Spleen (tissue), 11 donors: ENCODE measurements at regions not wholly inside any gene's neighbourhood (a gene's known extent, or its start where the extent isn't known, plus 50 kb on each side); places are given as distances from the start of the nearest gene placed in this dataset.

ENCODE experiments used
- DNase-seq: peaks from one replicate; pipeline ENCODE4 v3.0.0-alpha.2; 2020
- H3K27ac ChIP-seq, 8 donors: fragments of 200-600 bp; sonication (generic) in 7 of 8; 1 replicate in 4 of 8; 2 replicates in 4 of 8; pipeline versions ENCODE4 v1.5.0 to v1.8.0; 2016 to 2021; ENCODE audit warnings: inconsistent platforms in 4 of 8, mild to moderate bottlenecking in 4 of 8, moderate library complexity in 1 of 8
- H3K27me3 ChIP-seq, 7 donors: fragments of 200-600 bp; sonication (generic) in 6 of 7; replicated peaks in 1 of 7; 1 replicate in 4 of 7; 2 replicates in 3 of 7; pipeline versions ENCODE4 v1.5.0 to v1.8.0; 2016 to 2021; ENCODE audit warnings: inconsistent platforms in 3 of 7, mild to moderate bottlenecking in 1 of 7
- H3K36me3 ChIP-seq, 6 donors: fragments of 200-600 bp; sonication (generic) in 5 of 6; 1 replicate in 4 of 6; 2 replicates in 2 of 6; pipeline versions ENCODE4 v1.5.0 to v1.8.0; 2016 to 2021; ENCODE audit warnings: inconsistent platforms in 2 of 6
- H3K4me1 ChIP-seq, 6 donors: fragments of 200-600 bp; sonication (generic) in 5 of 6; 1 replicate in 3 of 6; 2 replicates in 3 of 6; pipeline versions ENCODE4 v1.5.0 to v1.8.0; 2016 to 2021; ENCODE audit warnings: inconsistent platforms in 3 of 6
- H3K4me3 ChIP-seq, 8 donors: fragments of 200-600 bp; sonication (generic) in 7 of 8; 1 replicate in 4 of 8; 2 replicates in 4 of 8; pipeline versions ENCODE4 v1.5.0 to v1.8.0; 2016 to 2021; ENCODE audit warnings: inconsistent platforms in 4 of 8, mild to moderate bottlenecking in 4 of 8, moderate library complexity in 2 of 8
- H3K9me3 ChIP-seq, 8 donors: fragments of 200-600 bp; sonication (generic) in 7 of 8; 1 replicate in 4 of 8; 2 replicates in 4 of 8; pipeline versions ENCODE4 v1.5.0 to v1.8.0; 2016 to 2021; ENCODE audit warnings: inconsistent platforms in 4 of 8
- CTCF ChIP-seq, 11 experiments: fragments of 200-600 bp in 7 of 11; fragments of 450-650 bp in 4 of 11; sonication (generic) in 4 of 11; IDR thresholded peaks in 8 of 11; conservative IDR thresholded peaks in 3 of 11; 1 replicate in 7 of 11; 2 replicates in 4 of 11; pipeline versions ENCODE4 v1.4.0 to v1.8.0; 2016 to 2021; ENCODE audit warnings: antibody characterized with exemption in 11 of 11, inconsistent platforms in 4 of 11, mild to moderate bottlenecking in 1 of 11
- POLR2A ChIP-seq, 3 donors: fragments of 450-650 bp; IDR thresholded peaks; one replicate each; pipeline ENCODE4 v1.5.1; 2017; ENCODE audit warnings: antibody characterized with exemption in 3 of 3, mild to moderate bottlenecking in 1 of 3
- POLR2AphosphoS5 ChIP-seq, 3 donors: sonication (generic); formaldehyde crosslinking; IDR thresholded peaks; one replicate each; pipeline ENCODE4 v1.5.1; 2017; ENCODE audit warnings: antibody characterized with exemption in 3 of 3
- WGBS, 5 donors: extraction: QIAGEN DNeasy Blood & Tissue Kit in 3 of 5; methylation state at CpG; one replicate each; pipeline versions ENCODE4 v1.1.5 to v1.1.7; 2013 to 2018; 5-methylcytosine and 5-hydroxymethylcytosine counted together
- intact Hi-C: fragments of 100-400 bp; cut with DNase I; formaldehyde crosslinking; loops from one replicate; pipeline ENCODE4 v1.15.0; 2023; ENCODE audit warnings: low total_unique reads
- donor health status: healthy with polysubstance abuse.
- donor health status: DM: no; HTN: no; CAD: no; lungs with moderate emphysema.
- donor health status: DM: no; HTN: no; CAD: no.
- donor health status: Bipolar disorder and iron deficiency.
- donor health status: healthy.
- donor health status: DM: no; HTN: no; CAD: no.
- donor health status: DM: yes; HTN: yes; CAD: no.

GRCh38 chr9:31334837-31335528 lies 1049.5 kb upstream of the ACO1 start:
- WGBS, 5 donors, result 56 to 75% (median 66%) methylated on average over 5 to 6 of the region's 6 CpGs
- peak overlapping the region; percentile 5 to 84 (median 73) for H3K27ac ChIP-seq
- H3K4me1 ChIP-seq, result peaks cover 8 to 26% (median 19%) of the 10 kb centered on the region in 6 donors
- H3K36me3 ChIP-seq, result no peaks in the 10 kb centered on the region
- H3K9me3 ChIP-seq, result peaks cover 0 to 18% (median 10%) of the 10 kb centered on the region in 8 donors
- no peak for DNase-seq
- TF ChIP-seq CTCF (IDR thresholded peaks at IDR 0.05 in 8 of 11, conservative IDR thresholded peaks at IDR 0.05 in 3 of 11) (peak in 1 of 11 experiments; percentile 7), POLR2AphosphoS5 (IDR thresholded peaks at IDR 0.05) (peak in 1 of 3 donors; percentile 83), POLR2A (IDR thresholded peaks at IDR 0.05) (peak in 1 of 3 donors; percentile 59)
- intact Hi-C loops, result no loop called here
- H3K4me3 ChIP-seq, result peak overlapping the region in 2 of 8 donors; percentile 42 to 47
- H3K27me3 ChIP-seq, result no peaks in the 10 kb centered on the region

- intact Hi-C loops, result no loop called here
- Histone ChIP-seq H3K4me3 (no peak overlapping the region), H3K9me3 (peaks cover 0 to 18% (median 10%) of the 10 kb centered on the region in 8 donors), H3K4me1 (peaks cover 8 to 26% (median 19%) of the 10 kb centered on the region in 6 donors), H3K36me3 (no peaks in the 10 kb centered on the region), H3K27me3 (no peaks in the 10 kb centered on the region), H3K27ac (peak overlapping the region; percentile 13 to 84 (median 73))
- 32 to 57% (median 49%) methylated on average over 4 of the region's 4 CpGs for WGBS, 5 donors
- no peak for DNase-seq
- TF ChIP-seq POLR2AphosphoS5 (IDR thresholded peaks at IDR 0.05) (no peak), POLR2A (IDR thresholded peaks at IDR 0.05) (no peak), CTCF (IDR thresholded peaks at IDR 0.05 in 8 of 11, conservative IDR thresholded peaks at IDR 0.05 in 3 of 11) (peak in 1 of 11 experiments; percentile 4)
Measured at GRCh38 chr9:31335529-31336234, 1048.8 kb upstream of the ACO1 start.

GRCh38 chr9:31336386-31336785 lies 1048.1 kb upstream of the ACO1 start:
- Histone ChIP-seq H3K4me3 (no peak overlapping the region), H3K27me3 (no peaks in the 10 kb centered on the region), H3K27ac (peak overlapping the region; percentile 13 to 84 (median 73)), H3K4me1 (peaks cover 8 to 26% (median 19%) of the 10 kb centered on the region in 6 donors), H3K9me3 (peaks cover 0 to 18% (median 10%) of the 10 kb centered on the region in 8 donors), H3K36me3 (no peaks in the 10 kb centered on the region)
- no peak for DNase-seq
- WGBS, 5 donors, result 38 to 68% (median 56%) methylated on average over 1 of the region's 1 CpG
- intact Hi-C loops, result no loop called here
- TF ChIP-seq POLR2AphosphoS5 (IDR thresholded peaks at IDR 0.05), result no peak
- TF ChIP-seq CTCF (IDR thresholded peaks at IDR 0.05 in 8 of 11, conservative IDR thresholded peaks at IDR 0.05 in 3 of 11), result no peak
- TF ChIP-seq POLR2A (IDR thresholded peaks at IDR 0.05), result no peak

GRCh38 chr9:31336841-31337240 lies 1047.6 kb upstream of the ACO1 start:
- 57 to 87% (median 67%) methylated on average over 1 of the region's 1 CpG for WGBS, 5 donors
- intact Hi-C loops, result no loop called here
- Histone ChIP-seq H3K27me3 (no peaks in the 10 kb centered on the region), H3K9me3 (peaks cover 0 to 18% (median 10%) of the 10 kb centered on the region in 8 donors), H3K36me3 (no peaks in the 10 kb centered on the region), H3K4me3 (no peak overlapping the region), H3K4me1 (peaks cover 8 to 26% (median 19%) of the 10 kb centered on the region in 6 donors), H3K27ac (peak overlapping the region in 7 of 8 donors; percentile 13 to 84 (median 74))
- DNase-seq, result no peak
- TF ChIP-seq CTCF (IDR thresholded peaks at IDR 0.05 in 8 of 11, conservative IDR thresholded peaks at IDR 0.05 in 3 of 11), result no peak
- TF ChIP-seq POLR2A (IDR thresholded peaks at IDR 0.05), result no peak
- TF ChIP-seq POLR2AphosphoS5 (IDR thresholded peaks at IDR 0.05), result no peak
